Body of pancreas (tissue), 4 donors: ENCODE measurements at regions not wholly inside any gene's neighbourhood (a gene's known extent, or its start where the extent isn't known, plus 50 kb on each side); places are given as distances from the start of the nearest gene placed in this dataset.

Experiments
- POLR2A ChIP-seq, 3 donors: fragments of 450-650 bp; IDR thresholded peaks; one replicate each; pipeline ENCODE4 v1.6.1; 2016; ENCODE audit warnings: antibody characterized with exemption in 3 of 3, mild to moderate bottlenecking in 2 of 3
- TF ChIP-seq, protein P1 (sequence below), 7 experiments: fragments of 450-650 bp in 4 of 7; fragments of 200-600 bp in 3 of 7; sonication (generic) in 3 of 7; IDR thresholded peaks; one replicate each; pipeline ENCODE4 v1.5.1; 2016 to 2019; ENCODE audit warnings: antibody characterized with exemption in 7 of 7

DNA sequence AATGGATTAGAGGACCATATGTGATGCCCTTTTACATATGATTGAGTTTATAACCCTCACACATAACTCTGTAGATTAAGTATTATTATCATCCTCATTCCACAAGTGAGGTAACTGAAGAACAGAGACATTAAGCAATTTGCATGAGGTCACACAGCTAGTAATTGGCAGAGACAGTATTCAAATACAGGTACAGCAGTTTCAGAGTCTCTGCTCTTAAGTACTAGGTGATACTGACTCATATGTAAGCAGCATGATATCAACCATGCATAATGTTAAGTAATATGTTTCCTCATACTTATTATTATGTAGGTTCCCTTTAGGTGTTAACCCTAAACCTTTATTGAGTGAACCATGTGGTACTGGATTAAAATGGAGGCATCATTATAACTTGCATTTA, 1562.4 kb upstream of the RAG2 start:
- TF ChIP-seq, protein P1, sequence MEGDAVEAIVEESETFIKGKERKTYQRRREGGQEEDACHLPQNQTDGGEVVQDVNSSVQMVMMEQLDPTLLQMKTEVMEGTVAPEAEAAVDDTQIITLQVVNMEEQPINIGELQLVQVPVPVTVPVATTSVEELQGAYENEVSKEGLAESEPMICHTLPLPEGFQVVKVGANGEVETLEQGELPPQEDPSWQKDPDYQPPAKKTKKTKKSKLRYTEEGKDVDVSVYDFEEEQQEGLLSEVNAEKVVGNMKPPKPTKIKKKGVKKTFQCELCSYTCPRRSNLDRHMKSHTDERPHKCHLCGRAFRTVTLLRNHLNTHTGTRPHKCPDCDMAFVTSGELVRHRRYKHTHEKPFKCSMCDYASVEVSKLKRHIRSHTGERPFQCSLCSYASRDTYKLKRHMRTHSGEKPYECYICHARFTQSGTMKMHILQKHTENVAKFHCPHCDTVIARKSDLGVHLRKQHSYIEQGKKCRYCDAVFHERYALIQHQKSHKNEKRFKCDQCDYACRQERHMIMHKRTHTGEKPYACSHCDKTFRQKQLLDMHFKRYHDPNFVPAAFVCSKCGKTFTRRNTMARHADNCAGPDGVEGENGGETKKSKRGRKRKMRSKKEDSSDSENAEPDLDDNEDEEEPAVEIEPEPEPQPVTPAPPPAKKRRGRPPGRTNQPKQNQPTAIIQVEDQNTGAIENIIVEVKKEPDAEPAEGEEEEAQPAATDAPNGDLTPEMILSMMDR (IDR thresholded peaks at IDR 0.05): no peak
- TF ChIP-seq POLR2A (IDR thresholded peaks at IDR 0.05): no peak
